H54 (cell line): ENCODE measurements at regions not wholly inside any gene's neighbourhood (a gene's known extent, or its start where the extent isn't known, plus 50 kb on each side); places are given as distances from the start of the nearest gene placed in this dataset.

Experiments
- DNase-seq: peaks from one replicate; pipeline ENCODE4 v3.0.0; 2011; ENCODE audit warnings: low spot score, mixed read lengths; ENCODE audit not compliant: insufficient read length
- FAIRE-seq: peaks from 3 replicates; lab custom pipeline; 2011; peaks lifted over from hg19 to GRCh38; lab: Jason Lieb, UNC
- POLR2A ChIP-seq: IDR thresholded peaks from 2 replicates; pipeline ENCODE4 v1.6.1; 2011; ENCODE audit warnings: low read depth, mild to moderate bottlenecking, low read length

DNA sequence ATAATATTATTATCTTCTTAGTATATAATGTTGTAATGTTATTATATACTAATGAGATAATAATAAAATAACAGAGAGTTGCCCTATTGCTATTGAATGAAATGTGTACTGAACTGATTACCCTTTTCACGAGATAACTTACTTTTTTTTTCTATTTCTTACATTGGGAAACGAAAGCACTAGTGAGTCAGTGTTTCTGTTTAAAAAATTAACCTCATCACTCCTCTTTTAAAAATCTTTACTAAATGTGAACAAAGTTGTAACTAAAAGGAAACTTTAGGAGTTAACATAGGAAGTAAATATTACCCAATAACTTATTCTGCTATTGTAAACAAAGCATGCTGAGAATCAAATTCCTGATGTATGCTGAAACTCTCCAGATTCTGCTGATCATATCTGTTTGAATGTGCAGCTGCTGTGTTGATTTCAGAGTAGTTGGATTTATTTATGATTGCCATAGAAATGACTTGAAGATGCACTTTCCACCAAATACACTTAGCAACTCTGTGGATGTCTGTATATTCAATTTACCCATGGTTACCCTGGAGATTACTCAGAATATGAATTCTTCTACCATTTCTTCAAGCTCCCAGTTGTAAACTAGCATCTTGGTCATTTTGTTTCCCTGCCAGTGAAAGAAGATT, 523.4 kb downstream of the TENT5A start:
- peak; percentile 11 for FAIRE-seq
- TF ChIP-seq POLR2A, result no peak
- no peak for DNase-seq

DNA sequence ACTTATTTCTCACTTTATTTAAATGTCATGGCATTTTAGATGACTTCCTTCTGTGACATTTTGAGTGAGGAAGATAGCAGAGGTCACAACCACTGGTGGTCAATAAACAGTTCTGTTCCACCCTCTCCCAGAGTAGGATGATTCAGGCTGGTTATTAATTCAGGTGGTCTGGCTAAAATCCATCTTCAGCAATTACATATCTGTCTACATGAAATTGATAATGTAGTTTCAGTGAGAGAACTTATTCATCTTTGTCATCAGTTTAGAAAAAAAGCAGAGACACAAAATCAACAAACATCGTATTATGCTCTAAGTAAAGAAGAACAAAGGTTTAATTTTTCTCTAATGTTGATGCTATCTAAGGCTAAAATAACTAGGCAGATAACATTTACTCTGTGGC, 525.5 kb downstream of the TENT5A start:
- TF ChIP-seq POLR2A, result no peak
- no peak for DNase-seq
- no peak for FAIRE-seq

DNA sequence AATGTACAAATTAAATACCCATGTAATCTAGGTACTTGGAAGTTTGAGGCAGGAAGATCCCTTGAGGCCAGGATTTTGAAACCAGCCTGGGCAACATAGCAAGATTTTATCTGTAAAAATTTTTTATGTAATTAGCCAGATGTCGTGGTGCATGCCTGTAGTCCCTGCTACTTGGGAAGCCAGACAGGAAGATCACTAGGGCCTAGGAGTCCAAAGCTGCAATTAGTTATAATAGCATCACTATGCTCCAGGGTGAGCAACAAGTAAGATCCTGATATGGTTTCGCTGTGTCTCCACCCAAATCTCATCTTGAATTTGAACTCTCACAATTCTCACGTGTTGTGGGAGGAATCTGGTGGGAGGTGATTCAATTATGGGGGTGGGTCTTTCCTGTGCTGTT, 535.8 kb downstream of the TENT5A start:
- TF ChIP-seq POLR2A, result no peak
- FAIRE-seq, result no peak
- no peak for DNase-seq

DNA sequence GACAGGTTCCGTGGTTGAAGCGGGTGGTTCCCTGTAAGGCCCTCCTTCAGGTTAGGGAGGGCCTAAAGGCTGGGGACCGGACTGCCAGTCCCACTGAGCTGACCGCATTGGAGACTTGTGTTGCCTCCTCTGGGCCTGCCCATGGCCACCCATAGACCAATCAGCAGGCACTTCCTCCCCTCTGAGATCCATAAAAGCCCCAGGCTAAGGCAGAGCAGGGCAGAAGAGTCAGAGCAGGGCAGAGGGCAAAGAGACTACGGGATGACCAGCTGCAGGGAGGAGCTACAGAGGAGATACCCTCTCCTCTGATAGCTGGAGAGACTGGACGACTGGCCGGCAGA, 537.4 kb downstream of the TENT5A start:
- TF ChIP-seq POLR2A, result no peak
- DNase-seq (no peak), FAIRE-seq (no peak)

DNA sequence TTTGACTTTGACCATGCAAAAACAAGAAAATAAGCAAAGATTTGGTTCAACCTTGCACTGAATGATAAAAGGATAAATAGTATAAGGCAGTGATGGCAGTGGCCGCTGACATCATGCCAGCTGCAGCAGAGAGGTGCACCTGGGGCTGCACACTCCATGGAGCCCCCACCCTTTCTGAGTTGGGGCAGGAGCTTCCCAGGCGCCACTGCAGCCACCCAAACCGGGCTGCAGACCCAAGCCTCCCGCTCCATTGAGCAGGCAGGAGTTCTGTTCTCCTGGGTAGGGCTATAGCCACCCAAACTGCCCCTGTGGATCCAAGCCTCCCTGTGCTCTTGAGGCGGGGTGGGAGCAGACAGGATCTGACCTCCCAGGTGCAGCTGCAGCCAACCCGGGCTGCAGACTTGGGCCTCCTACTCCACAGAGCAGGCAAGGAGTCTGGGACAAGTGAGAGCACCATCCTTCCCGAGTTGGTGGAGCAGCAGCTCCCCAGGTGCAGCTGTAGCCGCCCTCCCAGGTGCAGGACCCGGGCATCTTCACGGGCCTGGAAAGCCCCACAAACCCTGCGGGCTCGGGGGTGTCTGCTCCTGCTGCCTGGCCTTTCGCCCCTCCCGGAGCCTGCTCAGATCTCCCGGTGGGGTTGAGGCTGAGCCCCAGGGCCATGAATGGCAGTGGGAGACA, 537.9 kb downstream of the TENT5A start:
- TF ChIP-seq POLR2A, result no peak
- no peak for FAIRE-seq
- no peak for DNase-seq

DNA sequence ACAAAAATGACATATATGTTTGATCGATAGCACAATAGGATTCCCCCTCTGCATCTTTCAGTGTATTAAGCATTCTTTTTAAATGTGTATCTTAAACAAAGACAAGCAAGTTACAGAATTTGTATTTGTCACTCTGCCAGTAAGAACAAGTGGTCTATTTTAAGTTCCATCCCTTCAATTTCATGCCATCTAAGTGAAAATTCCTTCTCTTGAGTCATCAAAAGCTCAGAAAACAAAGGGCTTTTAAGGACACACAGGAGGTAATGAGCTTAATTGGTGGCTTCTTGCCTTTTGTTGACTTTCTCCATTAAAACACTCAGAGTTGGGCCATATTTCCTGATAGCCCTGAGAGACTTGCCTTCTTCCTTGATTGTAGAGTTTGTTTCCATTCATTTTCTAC, 547.8 kb downstream of the TENT5A start:
- DNase-seq (no peak), FAIRE-seq (peak; percentile 15)
- TF ChIP-seq POLR2A, result no peak

DNA sequence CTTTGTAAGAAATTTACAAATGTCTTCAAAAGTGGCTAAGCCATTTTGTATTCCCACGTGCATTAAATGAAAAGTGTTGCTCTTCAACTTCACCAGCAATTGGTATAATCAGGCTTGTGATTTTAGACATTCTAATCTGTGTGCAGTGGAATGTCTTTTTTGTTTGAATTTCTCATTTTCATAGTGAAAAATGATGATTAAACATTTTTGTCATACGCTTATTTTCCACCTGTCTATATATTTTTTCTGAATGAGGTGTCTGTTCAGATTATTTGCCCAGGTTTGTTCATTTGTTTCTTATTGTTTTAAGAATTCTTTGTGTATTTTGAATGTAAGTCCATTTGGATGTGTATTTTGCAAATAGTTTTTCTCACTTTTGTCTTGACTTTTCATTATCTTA, 558.1 kb downstream of the TENT5A start:
- DNase-seq (no peak), FAIRE-seq (no peak)
- TF ChIP-seq POLR2A, result no peak

DNA sequence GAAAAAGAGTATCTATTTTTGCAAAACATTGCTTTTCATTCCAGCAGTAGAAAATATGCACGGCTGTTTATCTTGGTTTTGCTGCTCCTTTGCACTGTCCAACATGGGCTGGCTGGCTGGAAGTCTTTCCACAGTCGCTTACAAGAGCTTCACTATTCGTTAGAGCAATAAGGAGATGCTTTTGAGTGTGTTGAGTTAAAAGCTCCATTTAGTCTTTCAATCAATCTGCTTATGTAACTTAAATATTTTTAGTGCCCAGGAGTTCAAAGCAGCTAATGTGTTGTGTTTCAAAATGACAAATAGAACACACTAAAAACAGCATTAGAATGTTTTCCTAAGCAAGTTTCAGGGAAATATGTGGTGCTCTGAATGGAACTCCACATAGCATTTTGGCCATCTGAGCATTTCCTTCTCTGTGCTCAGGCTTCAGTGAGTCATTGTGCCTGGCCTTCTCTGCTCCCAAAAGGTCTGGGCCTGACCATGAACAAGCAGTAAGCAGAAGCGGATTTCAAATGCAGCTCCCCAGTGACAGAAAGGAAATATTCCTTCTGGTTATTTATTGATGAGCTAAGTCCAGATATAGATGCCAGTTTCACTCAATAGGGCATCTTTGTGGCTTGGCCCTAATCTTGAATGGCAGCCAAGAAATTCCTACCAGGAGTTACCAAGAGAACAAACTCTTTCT, 580.3 kb downstream of the TENT5A start:
- FAIRE-seq (peak; percentile 87), DNase-seq (no peak)
- TF ChIP-seq POLR2A, result no peak

DNA sequence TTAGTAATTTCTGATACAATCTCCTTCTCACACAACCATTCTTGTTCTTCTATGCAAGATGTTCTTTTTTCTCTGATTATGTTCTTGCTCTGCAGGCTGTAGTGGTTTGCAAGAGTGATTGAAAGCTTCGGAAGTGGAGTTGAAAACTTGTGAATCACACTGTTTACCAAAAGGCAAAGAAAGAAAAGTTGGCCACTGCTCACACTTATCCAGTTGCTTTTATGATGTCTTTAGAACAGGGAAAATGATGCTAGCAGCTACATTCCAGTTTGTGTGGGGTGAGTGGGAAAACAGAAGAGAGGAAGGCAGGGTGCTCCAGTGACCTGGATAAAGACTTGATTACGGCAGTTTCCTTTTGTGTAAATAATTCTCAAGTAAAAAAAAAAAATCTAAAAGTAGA, 583.3 kb downstream of the TENT5A start:
- FAIRE-seq (no peak), DNase-seq (no peak)
- TF ChIP-seq POLR2A, result no peak

DNA sequence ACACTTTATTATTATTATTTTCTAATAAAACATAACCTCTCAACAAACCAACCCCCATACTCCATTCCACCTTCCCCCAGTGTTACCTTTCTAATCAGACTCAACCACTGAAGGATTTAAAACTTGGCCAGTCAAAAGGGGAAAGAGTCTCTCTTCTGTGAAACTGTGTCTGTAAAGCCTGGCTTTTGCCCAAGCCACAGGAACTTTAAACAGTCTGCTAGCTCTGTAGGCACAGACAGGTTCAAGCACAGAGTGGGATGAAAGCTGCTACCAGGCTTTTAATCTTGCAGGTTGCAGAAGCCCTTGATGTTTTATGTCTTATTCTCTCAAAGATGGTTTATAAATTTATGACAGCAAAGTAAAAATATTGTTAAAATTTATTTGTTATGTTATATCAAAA, 585.7 kb downstream of the TENT5A start:
- no peak for TF ChIP-seq POLR2A
- FAIRE-seq (peak; percentile 60), DNase-seq (no peak)

DNA sequence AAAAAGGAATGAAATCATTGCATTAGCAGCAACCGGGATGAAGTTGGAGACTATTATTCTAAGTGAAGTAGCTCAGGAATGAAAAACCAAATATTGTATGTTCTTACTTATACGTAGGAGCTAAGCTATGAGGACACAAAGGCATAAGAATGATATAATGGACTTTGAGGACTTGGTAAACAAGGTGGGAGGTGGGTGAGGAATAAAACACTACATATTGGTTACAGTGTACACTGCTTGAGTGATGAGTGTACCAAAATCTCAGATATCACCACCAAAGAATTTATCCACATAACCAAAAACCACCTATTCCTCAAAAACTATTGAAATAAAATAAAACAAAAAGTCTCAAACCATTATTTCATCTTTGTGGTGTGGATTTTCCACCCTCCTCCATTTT, 593.5 kb downstream of the TENT5A start:
- TF ChIP-seq POLR2A, result no peak
- FAIRE-seq, result no peak
- DNase-seq, result no peak

DNA sequence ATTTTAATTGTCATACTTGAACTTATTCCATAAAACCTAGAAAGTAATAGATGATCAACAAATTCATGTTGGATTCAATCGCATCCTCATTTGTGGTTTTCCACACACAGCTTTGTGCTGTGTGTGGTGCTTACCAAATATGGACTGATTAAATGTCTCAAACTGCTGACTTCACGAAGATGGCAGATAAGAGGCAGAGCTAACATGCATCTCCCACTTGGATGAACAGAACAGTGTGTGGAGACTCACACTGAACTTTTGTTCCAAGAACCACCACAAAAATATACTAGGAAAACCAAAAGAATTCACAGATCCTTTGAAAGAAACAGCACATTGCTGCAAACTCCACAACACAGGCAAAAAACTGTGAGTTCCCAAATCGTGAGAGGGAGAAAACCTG, 603.7 kb downstream of the TENT5A start:
- DNase-seq, result no peak
- no peak for TF ChIP-seq POLR2A
- FAIRE-seq, result no peak

DNA sequence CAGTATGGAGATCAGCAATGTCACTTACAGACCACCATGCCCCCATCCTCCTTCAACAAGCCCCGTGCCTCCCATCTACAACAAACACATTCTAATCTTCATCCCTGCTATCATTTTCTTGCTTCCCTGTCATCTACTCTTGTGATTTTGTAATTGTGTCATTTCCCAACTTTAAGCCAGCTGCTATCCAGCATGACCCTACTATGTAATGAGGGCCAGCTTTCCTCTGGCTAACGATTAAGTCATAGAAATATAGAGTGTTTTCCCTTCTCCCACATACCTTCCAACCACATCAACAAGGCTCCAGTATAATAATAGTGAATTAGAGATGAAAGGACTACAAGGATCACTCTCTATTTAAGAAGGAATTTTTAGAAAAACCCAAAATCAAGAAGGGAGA, 607.0 kb downstream of the TENT5A start:
- no peak for FAIRE-seq
- DNase-seq, result no peak
- TF ChIP-seq POLR2A, result no peak

DNA sequence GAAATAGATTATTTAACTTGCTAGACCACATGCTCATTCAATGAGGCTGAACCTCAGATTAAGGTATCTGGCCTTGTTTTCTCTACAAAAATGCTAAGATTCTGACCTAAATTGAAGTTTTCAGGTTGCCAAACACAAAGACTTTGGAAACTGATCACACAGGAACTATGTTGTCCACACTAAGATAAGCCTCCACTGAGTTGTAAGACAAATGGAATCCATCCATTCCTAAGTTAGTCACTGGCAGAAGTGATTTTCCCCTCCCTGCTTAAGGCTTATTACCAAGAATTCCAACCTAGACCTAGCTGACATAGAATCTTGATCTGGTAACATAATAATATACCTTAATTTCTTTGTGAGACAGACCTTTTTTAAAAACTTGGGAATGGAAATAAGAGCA, 608.1 kb downstream of the TENT5A start:
- no peak for TF ChIP-seq POLR2A
- DNase-seq (no peak), FAIRE-seq (no peak)

DNA sequence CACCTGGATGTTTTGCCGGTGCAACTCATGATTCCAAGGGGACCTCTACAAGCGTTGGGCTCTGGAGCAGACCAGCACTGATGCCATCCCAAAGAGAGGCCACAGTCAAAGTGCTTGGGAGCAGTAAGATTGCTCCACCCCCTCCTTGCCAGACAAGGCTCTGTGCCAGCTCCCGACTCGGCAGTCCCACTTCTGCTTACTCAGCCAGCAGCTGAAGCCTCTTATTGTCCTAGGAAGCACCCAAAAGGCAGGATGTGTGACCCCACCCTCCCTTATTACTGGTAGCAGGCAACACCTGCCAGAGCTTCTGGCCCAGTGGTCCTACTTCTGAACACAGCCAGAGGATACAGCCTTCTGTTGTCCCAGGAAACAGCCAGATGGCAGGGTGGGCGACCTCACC, 614.2 kb downstream of the TENT5A start:
- TF ChIP-seq POLR2A, result no peak
- FAIRE-seq (no peak), DNase-seq (peak; percentile 5)
